ENCODE measurements at regions not wholly inside any gene's neighbourhood (a gene's known extent, or its start where the extent isn't known, plus 50 kb on each side); places are given as distances from the start of the nearest gene placed in this dataset.
"Not testable (repeated sequence)": the region's sequence is repeated elsewhere in the genome, so short reads cannot be mapped to it uniquely, and the experiment has no call there.

DNA sequence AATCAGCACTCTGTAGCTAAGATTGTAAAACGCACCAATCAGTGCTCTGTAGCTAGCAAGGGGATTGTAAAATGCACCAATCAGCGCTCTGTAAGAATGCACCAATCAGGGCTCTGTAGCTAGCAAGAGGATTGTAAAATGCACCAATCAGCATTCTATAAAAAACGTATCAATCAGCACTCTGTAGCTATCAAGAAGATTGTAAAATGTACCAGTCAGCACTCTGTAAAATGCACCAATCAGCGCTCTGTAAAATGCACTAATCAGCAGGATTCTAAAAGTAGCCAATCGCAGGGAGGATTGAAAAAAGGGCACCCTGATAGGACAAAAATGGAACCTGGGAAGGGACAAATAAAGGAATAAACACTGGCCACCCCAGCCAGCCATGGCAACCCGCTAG, 278.7 kb upstream of the ECI2 start:
- H3K27ac Mint-ChIP-seq; DNase-seq (ENCODE audit: low spot score in 2 of 2); H3K27me3 Mint-ChIP-seq; H3K36me3 Mint-ChIP-seq; H3K9me3 Mint-ChIP-seq; ATAC-seq (ENCODE audit: low read depth); H3K4me3 Mint-ChIP-seq: not testable (repeated sequence)
- H3K4me1 Mint-ChIP-seq = peaks cover 18% of the 10 kb centered on the region

DNA sequence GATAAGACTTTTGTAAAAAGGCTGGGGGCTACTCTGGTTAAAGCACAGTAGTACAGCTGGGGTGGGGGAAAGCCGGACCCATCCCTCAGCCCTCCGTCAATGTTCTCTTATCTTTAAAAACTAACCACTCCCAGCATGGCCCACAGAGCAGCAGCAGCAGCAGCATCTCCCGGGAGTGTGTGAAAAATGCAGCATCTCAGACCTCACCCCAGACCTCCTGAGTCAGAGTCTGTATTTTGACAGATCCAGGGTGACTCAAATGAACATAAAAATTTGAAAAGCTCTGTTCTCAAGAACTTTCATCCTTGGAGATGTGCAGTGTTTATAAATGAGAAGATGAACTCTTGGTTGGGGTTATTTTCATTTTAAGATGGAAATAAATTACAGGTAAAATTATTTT, 277.7 kb upstream of the ECI2 start:
- Mint-ChIP-seq H3K27me3 (no peaks in the 10 kb centered on the region), H3K4me1 (peaks cover 22% of the 10 kb centered on the region), H3K27ac (no peak overlapping the region), H3K36me3 (peaks cover 10% of the 10 kb centered on the region), H3K4me3 (no peak overlapping the region), H3K9me3 (peaks cover 11% of the 10 kb centered on the region)
- ATAC-seq (ENCODE audit: low read depth) (no peak), DNase-seq (ENCODE audit: low spot score in 2 of 2) (no peak)

DNA sequence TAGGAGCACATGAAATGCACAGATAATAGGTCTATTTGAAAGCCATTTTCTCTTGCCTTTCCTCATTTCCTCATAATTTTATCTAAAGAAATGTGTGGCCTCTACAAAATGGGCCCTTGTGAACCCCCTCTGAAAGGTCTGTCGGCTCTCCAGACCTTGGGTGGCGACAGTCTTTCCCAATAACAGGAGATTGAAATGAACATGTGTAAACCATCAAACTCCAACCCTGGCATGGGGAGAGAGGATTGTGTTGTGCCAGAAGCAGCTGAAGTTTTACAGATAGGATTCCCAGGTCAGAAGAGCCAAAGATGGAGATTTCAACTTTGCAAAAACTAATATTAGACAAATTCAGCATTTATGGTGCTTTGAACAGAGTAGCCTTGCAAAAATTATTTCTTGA, 277.1 kb upstream of the ECI2 start:
- no peak for ATAC-seq (ENCODE audit: low read depth)
- peaks cover 11% of the 10 kb centered on the region for H3K9me3 Mint-ChIP-seq
- peaks cover 28% of the 10 kb centered on the region for H3K4me1 Mint-ChIP-seq
- no peak for DNase-seq (ENCODE audit: low spot score in 2 of 2)
- no peak overlapping the region for H3K4me3 Mint-ChIP-seq
- H3K36me3 Mint-ChIP-seq = peaks cover 10% of the 10 kb centered on the region
- no peaks in the 10 kb centered on the region for H3K27me3 Mint-ChIP-seq
- no peak overlapping the region for H3K27ac Mint-ChIP-seq

- H3K4me1 Mint-ChIP-seq = peaks cover 30% of the 10 kb centered on the region
- ATAC-seq (ENCODE audit: low read depth) = no peak
- H3K27ac Mint-ChIP-seq = no peak overlapping the region
- H3K4me3 Mint-ChIP-seq = no peak overlapping the region
- no peaks in the 10 kb centered on the region for H3K27me3 Mint-ChIP-seq
- DNase-seq (ENCODE audit: low spot score in 2 of 2) = no peak
- H3K9me3 Mint-ChIP-seq = peaks cover 10% of the 10 kb centered on the region
- H3K36me3 Mint-ChIP-seq = peaks cover 11% of the 10 kb centered on the region
These were observed 276.7 kb upstream of the ECI2 start for GRCh38 chr6:4412077-4412476.

- peaks cover 19% of the 10 kb centered on the region for H3K36me3 Mint-ChIP-seq
- peaks cover 17% of the 10 kb centered on the region for H3K9me3 Mint-ChIP-seq
- peak in 1 of 2 donors; percentile 63 for DNase-seq (ENCODE audit: low spot score in 2 of 2)
- peaks cover 35% of the 10 kb centered on the region for H3K4me1 Mint-ChIP-seq
- not testable (repeated sequence) for H3K27me3 Mint-ChIP-seq
- H3K4me3 Mint-ChIP-seq = peak overlapping the region; percentile 25
- peak; percentile 100 for ATAC-seq (ENCODE audit: low read depth)
- peak overlapping the region; percentile 1 for H3K27ac Mint-ChIP-seq
These were observed 272.3 kb upstream of the ECI2 start for GRCh38 chr6:4407710-4408109.

- DNase-seq (ENCODE audit: low spot score in 2 of 2) = no peak
- Mint-ChIP-seq H3K27ac (no peak overlapping the region), H3K4me1 (peaks cover 33% of the 10 kb centered on the region), H3K9me3 (peaks cover 17% of the 10 kb centered on the region), H3K27me3 (peaks cover 3% of the 10 kb centered on the region), H3K4me3 (no peak overlapping the region), H3K36me3 (peaks cover 19% of the 10 kb centered on the region)
- ATAC-seq (ENCODE audit: low read depth) = no peak
These were observed 270.3 kb upstream of the ECI2 start for GRCh38 chr6:4405621-4406212.

DNA sequence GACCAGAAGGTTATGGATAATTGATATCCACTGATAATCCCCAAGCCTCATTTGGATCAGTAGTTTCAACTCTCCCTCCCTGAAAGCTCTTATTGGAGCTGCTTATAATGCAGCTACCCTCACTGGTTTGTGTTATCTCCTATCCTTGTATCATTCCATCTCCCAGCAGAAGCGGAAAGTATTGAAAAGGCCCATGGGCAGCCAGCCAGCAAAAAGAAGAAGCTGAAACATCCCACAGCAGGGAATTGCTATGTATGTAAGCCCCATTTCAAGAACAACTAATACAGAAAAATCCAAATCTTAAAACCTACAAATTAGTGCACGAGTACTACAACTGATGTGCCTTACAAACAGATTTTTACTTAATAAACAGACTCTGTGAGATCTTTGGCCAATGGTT, 269.0 kb upstream of the ECI2 start:
- H3K4me3 Mint-ChIP-seq = no peak overlapping the region
- H3K27ac Mint-ChIP-seq = no peak overlapping the region

DNA sequence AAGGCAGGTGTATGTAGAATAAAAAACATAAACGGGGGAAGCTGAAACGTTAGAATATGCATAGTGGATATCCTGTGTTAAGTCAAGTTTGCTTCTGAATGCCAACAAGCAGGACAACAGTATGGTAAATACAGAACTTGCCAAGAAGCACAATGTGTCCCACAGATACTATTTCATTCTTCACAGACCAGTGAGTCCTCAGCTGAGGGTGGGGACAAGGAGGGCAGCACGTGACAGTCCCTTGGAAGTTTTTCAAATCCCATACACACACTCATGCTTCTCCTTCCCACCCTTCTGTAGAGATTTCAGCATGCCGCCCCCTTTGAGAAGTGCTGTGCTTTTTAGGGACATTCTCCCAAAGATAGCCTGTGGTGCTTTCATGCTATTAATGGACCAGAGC, 268.5 kb upstream of the ECI2 start:
- DNase-seq (ENCODE audit: low spot score in 2 of 2) (no peak), ATAC-seq (ENCODE audit: low read depth) (no peak)
- no peak overlapping the region for H3K27ac Mint-ChIP-seq
- no peak overlapping the region for H3K4me3 Mint-ChIP-seq
- H3K4me1 Mint-ChIP-seq = peaks cover 20% of the 10 kb centered on the region
- peaks cover 3% of the 10 kb centered on the region for H3K27me3 Mint-ChIP-seq
- H3K9me3 Mint-ChIP-seq = peaks cover 13% of the 10 kb centered on the region
- H3K36me3 Mint-ChIP-seq = peaks cover 16% of the 10 kb centered on the region

More for the DNA sequence above, 269.0 kb upstream of the ECI2 start:
- ATAC-seq (ENCODE audit: low read depth) = no peak
- H3K4me1 Mint-ChIP-seq = peaks cover 20% of the 10 kb centered on the region
- no peak for DNase-seq (ENCODE audit: low spot score in 2 of 2)
- H3K36me3 Mint-ChIP-seq = peaks cover 16% of the 10 kb centered on the region
- H3K27me3 Mint-ChIP-seq = peaks cover 3% of the 10 kb centered on the region
- H3K9me3 Mint-ChIP-seq = peaks cover 15% of the 10 kb centered on the region

GRCh38 chr6:4403023-4403752, 267.8 kb upstream of the ECI2 start:
- Mint-ChIP-seq H3K27me3 (peaks cover 3% of the 10 kb centered on the region), H3K36me3 (peaks cover 11% of the 10 kb centered on the region), H3K4me1 (peaks cover 14% of the 10 kb centered on the region), H3K9me3 (peaks cover 8% of the 10 kb centered on the region), H3K4me3 (no peak overlapping the region), H3K27ac (no peak overlapping the region)
- DNase-seq (ENCODE audit: low spot score in 2 of 2) (no peak), ATAC-seq (ENCODE audit: low read depth) (no peak)

DNA sequence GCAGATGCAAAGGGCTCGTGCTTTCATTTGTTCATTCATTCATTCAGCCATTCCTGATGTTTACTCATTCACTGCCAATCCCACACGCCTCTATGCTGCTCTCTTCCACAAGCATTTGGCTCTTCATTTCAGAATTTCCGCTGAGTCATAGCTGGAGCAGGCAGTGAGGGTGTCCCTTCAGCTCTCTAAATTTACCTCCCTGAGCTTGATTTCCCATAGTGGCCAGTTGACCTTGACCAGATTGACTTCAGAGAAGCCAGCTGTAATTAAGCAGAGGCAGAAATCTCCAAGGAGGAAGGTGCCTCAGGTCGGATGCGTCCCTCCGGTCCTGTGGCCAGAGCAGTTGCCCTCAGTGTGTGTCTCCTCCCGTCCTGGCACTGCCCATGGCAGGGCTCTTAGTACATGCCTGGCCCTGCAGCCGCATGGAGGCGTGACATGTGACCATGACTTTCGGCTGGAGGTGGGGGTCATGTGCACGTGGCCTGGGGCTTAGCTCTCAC, 267.2 kb upstream of the ECI2 start:
- ATAC-seq (ENCODE audit: low read depth) = no peak
- Mint-ChIP-seq H3K9me3 (peaks cover 8% of the 10 kb centered on the region), H3K27ac (no peak overlapping the region), H3K4me1 (peaks cover 8% of the 10 kb centered on the region), H3K36me3 (peaks cover 10% of the 10 kb centered on the region), H3K27me3 (peaks cover 3% of the 10 kb centered on the region), H3K4me3 (no peak overlapping the region)
- DNase-seq (ENCODE audit: low spot score in 2 of 2) = no peak

DNA sequence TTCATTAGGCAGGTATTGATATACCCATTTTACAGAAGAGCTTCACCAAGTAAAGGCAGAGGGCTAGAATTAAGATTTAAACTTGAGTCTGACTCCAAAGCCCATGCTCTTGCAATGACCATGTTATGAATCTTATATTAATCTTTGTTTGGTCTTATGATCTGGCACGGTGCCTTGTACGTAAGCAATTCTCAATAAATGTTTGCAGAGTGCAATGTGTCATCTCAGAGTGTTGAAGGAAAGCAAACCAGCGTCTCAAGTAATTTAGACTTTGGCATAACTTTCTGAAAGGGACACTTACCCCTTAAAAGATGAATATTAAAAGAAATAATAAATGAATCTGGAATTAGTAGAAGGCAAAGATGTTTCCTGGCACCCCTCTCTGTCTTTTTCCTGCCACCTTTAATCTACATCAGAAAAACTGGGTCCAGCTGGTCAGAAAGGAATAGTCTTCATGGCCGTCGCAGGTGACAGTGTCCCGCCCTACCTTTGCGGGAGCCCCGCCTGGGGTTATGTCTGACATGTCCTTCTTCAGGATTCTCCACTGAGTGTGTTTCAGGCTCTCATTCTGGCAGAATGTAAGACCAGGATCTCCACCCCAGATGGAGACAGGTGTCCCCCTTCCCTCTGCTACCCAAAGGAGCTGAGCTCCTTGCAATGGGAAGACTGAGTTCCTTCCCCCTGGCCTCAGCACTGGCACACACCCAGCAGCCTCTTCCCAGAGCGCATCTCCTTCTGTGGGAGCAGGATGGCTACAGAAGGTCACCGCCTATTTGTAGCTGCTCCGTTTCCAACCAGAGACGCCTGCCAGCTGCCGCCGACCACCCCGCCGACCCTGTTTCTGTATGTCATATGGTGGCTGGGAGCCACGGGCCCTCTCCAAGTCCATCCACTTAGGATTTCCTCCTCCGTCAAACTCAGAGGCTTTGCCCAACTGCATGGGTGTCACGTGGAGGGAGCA, 266.3 kb upstream of the ECI2 start:
- Mint-ChIP-seq H3K27me3 (peaks cover 3% of the 10 kb centered on the region), H3K4me3 (no peak overlapping the region), H3K4me1 (peaks cover 1% of the 10 kb centered on the region), H3K27ac (no peak overlapping the region), H3K9me3 (peaks cover 4% of the 10 kb centered on the region), H3K36me3 (peaks cover 5% of the 10 kb centered on the region)
- no peak for ATAC-seq (ENCODE audit: low read depth)
- no peak for DNase-seq (ENCODE audit: low spot score in 2 of 2)

- Mint-ChIP-seq H3K36me3 (no peaks in the 10 kb centered on the region), H3K9me3 (peaks cover 2% of the 10 kb centered on the region), H3K4me3 (no peak overlapping the region), H3K27me3 (peaks cover 3% of the 10 kb centered on the region), H3K27ac (no peak overlapping the region), H3K4me1 (no peaks in the 10 kb centered on the region)
- ATAC-seq (ENCODE audit: low read depth) = no peak
- no peak for DNase-seq (ENCODE audit: low spot score in 2 of 2)
These were observed 264.3 kb upstream of the ECI2 start for GRCh38 chr6:4399656-4400055.

DNA sequence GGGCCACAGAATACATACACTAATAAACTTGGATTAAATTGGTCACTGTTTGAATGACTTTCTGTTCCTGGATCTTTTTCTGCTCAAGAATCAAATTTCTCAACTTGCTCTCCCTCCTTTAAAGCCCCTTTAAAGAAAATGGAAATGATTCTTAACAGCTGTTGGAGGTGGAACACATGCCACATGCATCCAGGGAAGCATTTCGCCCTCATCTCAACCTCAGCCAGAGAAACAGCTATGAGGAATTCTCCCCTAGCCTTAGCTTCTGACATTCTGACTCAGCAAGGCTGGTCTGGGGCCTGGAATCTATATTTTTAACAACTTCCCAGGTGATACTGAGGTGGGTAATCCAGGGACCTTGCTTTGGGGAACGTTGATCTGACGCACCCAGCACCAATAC, 263.4 kb upstream of the ECI2 start:
- no peak overlapping the region for H3K4me3 Mint-ChIP-seq
- no peak overlapping the region for H3K27ac Mint-ChIP-seq
- peaks cover 2% of the 10 kb centered on the region for H3K9me3 Mint-ChIP-seq
- H3K27me3 Mint-ChIP-seq = peaks cover 3% of the 10 kb centered on the region
- no peaks in the 10 kb centered on the region for H3K4me1 Mint-ChIP-seq
- no peak for DNase-seq (ENCODE audit: low spot score in 2 of 2)
- no peak for ATAC-seq (ENCODE audit: low read depth)
- no peaks in the 10 kb centered on the region for H3K36me3 Mint-ChIP-seq

GRCh38 chr6:4397307-4397706, 261.9 kb upstream of the ECI2 start:
- H3K4me3 Mint-ChIP-seq = no peak overlapping the region
- H3K27ac Mint-ChIP-seq = no peak overlapping the region
- H3K4me1 Mint-ChIP-seq = no peaks in the 10 kb centered on the region
- DNase-seq (ENCODE audit: low spot score in 2 of 2) = no peak
- H3K9me3 Mint-ChIP-seq = peaks cover 2% of the 10 kb centered on the region
- H3K36me3 Mint-ChIP-seq = no peaks in the 10 kb centered on the region
- no peak for ATAC-seq (ENCODE audit: low read depth)
- peaks cover 3% of the 10 kb centered on the region for H3K27me3 Mint-ChIP-seq
